MCF 10A (cell line): ENCODE measurements at regions not wholly inside any gene's neighbourhood (a gene's known extent, or its start where the extent isn't known, plus 50 kb on each side); places are given as distances from the start of the nearest gene placed in this dataset.

Experiments
- BruUV-seq: library from RNA; stranded (reverse); fragments of 400-500 nt; replicated peaks from 2 replicates; lab custom pipeline; 2021; lab: Mats Ljungman, UMichigan
- CTCF ChIA-PET: fragments of 300-600 bp; sonication (Branson Sonifier 250); formaldehyde crosslinking; extraction: SDS; loops from one replicate; lab custom pipeline; 2021; ENCODE audit warnings: antibody characterized with exemption, inconsistent platforms; lab: Yijun Ruan, JAX
- POLR2A ChIA-PET: fragments of 300-600, 350-650 bp; sonication (Branson Sonifier 250); formaldehyde crosslinking; extraction: SDS; loops from one replicate; lab custom pipeline; 2020; ENCODE audit warnings: antibody characterized with exemption, inconsistent platforms; lab: Yijun Ruan, JAX
- DNase-seq: peaks from one replicate; pipeline ENCODE4 v3.0.0-alpha.2; 2018; ENCODE audit not compliant: unreplicated experiment
- H3K27ac Mint-ChIP-seq: one replicate; pipeline ENCODE4 v1.8.0; 2022; ENCODE audit warnings: mild to moderate bottlenecking, low read depth, mixed read lengths; ENCODE audit not compliant: unreplicated experiment
- H3K27me3 Mint-ChIP-seq: one replicate; pipeline ENCODE4 v1.8.0; 2022; ENCODE audit warnings: mixed read lengths; ENCODE audit not compliant: insufficient read depth, unreplicated experiment
- H3K36me3 Mint-ChIP-seq: one replicate; pipeline ENCODE4 v1.8.0; 2022; ENCODE audit warnings: mild to moderate bottlenecking, moderate library complexity, mixed read lengths; ENCODE audit not compliant: insufficient read depth, unreplicated experiment
- H3K4me1 Mint-ChIP-seq: one replicate; pipeline ENCODE4 v1.8.0; 2022; ENCODE audit warnings: mixed read lengths; ENCODE audit not compliant: insufficient read depth, unreplicated experiment
- H3K4me3 Mint-ChIP-seq: one replicate; pipeline ENCODE4 v1.8.0; 2022; ENCODE audit warnings: mild to moderate bottlenecking, moderate library complexity, mixed read lengths; ENCODE audit not compliant: unreplicated experiment
- H3K9me3 Mint-ChIP-seq: one replicate; pipeline ENCODE4 v1.8.0; 2022; ENCODE audit warnings: mixed read lengths; ENCODE audit not compliant: unreplicated experiment
- intact Hi-C: fragments of 100-400 bp; cut with micrococcal nuclease; formaldehyde crosslinking; loops from 2 replicates; pipeline ENCODE4 v1.14.1; 2022
- TF ChIP-seq, protein P1 (sequence below): fragments of 200-600 bp; IDR thresholded peaks from one replicate; pipeline ENCODE4 v1.8.0; 2022; ENCODE audit warnings: antibody characterized with exemption, mild to moderate bottlenecking; ENCODE audit not compliant: unreplicated experiment

DNA sequence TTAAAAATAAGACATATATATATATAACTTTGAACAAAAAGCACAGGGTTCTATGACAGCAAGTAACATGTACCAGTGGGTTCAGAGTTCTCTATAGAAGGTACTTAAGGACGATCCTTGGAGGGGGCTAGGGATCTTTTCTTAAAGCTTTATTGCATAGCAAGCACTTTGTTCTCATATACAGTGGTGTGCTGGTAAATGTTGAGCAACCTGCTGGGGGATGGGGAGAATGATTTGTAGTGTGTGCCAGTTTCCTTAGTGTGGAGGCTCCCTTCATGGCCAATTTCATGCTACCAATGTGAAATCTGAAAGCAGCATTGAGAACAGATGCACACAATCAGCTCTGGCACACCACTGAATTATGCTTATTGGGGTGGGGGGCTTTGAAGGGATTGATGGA is 69.5 kb upstream of the NFASC start:
- H3K9me3 Mint-ChIP-seq: no peaks in the 10 kb centered on the region
- TF ChIP-seq, protein P1, sequence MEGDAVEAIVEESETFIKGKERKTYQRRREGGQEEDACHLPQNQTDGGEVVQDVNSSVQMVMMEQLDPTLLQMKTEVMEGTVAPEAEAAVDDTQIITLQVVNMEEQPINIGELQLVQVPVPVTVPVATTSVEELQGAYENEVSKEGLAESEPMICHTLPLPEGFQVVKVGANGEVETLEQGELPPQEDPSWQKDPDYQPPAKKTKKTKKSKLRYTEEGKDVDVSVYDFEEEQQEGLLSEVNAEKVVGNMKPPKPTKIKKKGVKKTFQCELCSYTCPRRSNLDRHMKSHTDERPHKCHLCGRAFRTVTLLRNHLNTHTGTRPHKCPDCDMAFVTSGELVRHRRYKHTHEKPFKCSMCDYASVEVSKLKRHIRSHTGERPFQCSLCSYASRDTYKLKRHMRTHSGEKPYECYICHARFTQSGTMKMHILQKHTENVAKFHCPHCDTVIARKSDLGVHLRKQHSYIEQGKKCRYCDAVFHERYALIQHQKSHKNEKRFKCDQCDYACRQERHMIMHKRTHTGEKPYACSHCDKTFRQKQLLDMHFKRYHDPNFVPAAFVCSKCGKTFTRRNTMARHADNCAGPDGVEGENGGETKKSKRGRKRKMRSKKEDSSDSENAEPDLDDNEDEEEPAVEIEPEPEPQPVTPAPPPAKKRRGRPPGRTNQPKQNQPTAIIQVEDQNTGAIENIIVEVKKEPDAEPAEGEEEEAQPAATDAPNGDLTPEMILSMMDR: no peak
- H3K27me3 Mint-ChIP-seq: peaks cover 44% of the 10 kb centered on the region
- BruUV-seq: no TSS peak
- H3K36me3 Mint-ChIP-seq: no peaks in the 10 kb centered on the region
- intact Hi-C loops: no loop called here
- CTCF ChIA-PET: interaction anchor here (0.7 to 26.9 kb wide), 5 partner anchors 7 to 969 kb away, joined by 3 to 1156 read pairs (median 10); no protein-coding TSS in a partner anchor
- POLR2A ChIA-PET: interaction anchor here (0.9 to 1.3 kb wide), 2 partner anchors 10 to 54 kb away, joined by 4 to 5 read pairs; no protein-coding TSS in a partner anchor
- no peak overlapping the region for H3K27ac Mint-ChIP-seq
- no peak overlapping the region for H3K4me3 Mint-ChIP-seq
- H3K4me1 Mint-ChIP-seq: no peaks in the 10 kb centered on the region
- DNase-seq: no peak

DNA sequence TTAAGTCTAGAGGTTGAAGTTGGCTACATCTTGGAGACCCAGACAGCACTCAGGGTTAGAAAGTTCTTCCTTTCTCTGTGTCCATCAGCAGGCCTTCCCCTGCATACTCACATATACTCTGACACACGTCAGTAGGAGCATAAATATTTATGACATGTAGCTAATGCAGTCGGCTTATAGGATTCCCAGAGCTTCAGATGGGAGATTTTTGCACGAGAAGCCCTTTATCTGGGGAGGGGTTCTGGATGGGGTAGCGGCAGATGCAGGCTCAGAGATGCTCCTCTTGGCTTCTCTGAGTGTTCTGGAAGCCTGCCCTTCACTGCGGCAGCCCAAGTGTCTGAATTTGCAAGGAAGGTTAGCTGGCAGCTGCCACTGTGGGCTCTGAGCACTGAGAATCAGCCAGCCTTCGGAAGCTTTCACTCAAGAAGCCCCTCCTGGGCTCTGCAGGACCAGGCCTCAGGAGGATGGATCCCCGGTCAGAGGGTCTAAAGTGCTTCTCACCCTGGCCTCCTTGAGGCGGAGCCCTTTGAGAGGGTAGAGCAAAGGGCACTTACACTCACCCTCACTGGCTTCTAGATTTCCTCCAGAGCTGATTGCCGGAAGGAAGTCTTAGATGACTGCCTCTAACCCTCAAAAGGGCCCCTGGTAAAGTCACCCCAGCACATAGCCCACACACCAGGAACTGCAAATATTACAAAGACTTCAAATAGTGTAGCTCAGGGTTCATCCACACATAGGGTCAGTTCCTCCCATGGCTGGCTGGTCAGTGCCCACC is 68.1 kb upstream of the NFASC start:
- TF ChIP-seq, protein P1: no peak
- no peak for DNase-seq
- intact Hi-C loops: no loop called here
- Mint-ChIP-seq H3K36me3 (peaks cover 6% of the 10 kb centered on the region), H3K9me3 (no peaks in the 10 kb centered on the region), H3K27me3 (peaks cover 44% of the 10 kb centered on the region), H3K4me1 (no peaks in the 10 kb centered on the region), H3K27ac (no peak overlapping the region), H3K4me3 (no peak overlapping the region)
- BruUV-seq: no TSS peak
- ChIA-PET POLR2A (interaction anchor here (0.5 to 1.1 kb wide), 2 partner anchors 71 to 383 kb away, joined by 3 read pairs; no protein-coding TSS in a partner anchor), CTCF (interaction anchor here (0.6 to 26.9 kb wide), 12 partner anchors 8 to 561 kb away, joined by 3 to 1156 read pairs (median 4); no protein-coding TSS in a partner anchor)

DNA sequence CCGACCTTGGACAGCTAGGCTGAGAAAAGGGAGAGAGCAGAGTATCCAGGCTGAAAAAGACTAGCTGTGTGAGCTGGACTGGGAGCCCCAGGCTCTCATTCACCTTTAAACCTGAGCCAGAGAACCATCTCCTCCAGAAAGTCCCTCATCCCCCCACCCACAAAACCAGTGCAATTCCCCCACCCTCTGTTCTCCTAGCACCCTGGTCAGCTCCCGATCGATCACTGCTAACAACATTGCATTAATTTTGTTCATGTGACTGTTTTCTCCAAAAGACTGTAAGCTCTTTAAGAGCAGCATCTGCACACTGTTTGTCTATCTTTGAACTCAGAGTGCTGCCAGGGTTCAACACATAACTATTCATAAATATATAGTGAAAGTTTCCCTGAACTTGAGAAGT is 67.1 kb upstream of the NFASC start:
- no peaks in the 10 kb centered on the region for H3K4me1 Mint-ChIP-seq
- ChIA-PET CTCF (interaction anchor here (0.6 to 26.9 kb wide), 10 partner anchors 9 to 422 kb away, joined by 3 to 1156 read pairs (median 10); no protein-coding TSS in a partner anchor), POLR2A (interaction anchor here (0.8 kb wide), 1 partner anchor 238 kb away, joined by 3 read pairs; no protein-coding TSS in a partner anchor)

More for the DNA sequence above, 67.1 kb upstream of the NFASC start:
- BruUV-seq: no TSS peak
- no peaks in the 10 kb centered on the region for H3K9me3 Mint-ChIP-seq
- TF ChIP-seq, protein P1: no peak
- H3K4me3 Mint-ChIP-seq: no peak overlapping the region
- H3K27me3 Mint-ChIP-seq: peaks cover 44% of the 10 kb centered on the region
- no peak overlapping the region for H3K27ac Mint-ChIP-seq
- DNase-seq: no peak
- intact Hi-C loops: no loop called here
- H3K36me3 Mint-ChIP-seq: peaks cover 6% of the 10 kb centered on the region
